Fibroblast of mammary gland (primary cell): ENCODE measurements at regions not wholly inside any gene's neighbourhood (a gene's known extent, or its start where the extent isn't known, plus 50 kb on each side); places are given as distances from the start of the nearest gene placed in this dataset.
A peak's percentile ranks its signal among the peaks of the same experiment; 100 is the strongest.
"Not testable (repeated sequence)": the region's sequence is repeated elsewhere in the genome, so short reads cannot be mapped to it uniquely, and the experiment has no call there.

ENCODE experiments used
- DNase-seq: peaks from one replicate; pipeline ENCODE4 v3.0.0-alpha.2; 2010; ENCODE audit warnings: low read depth
- H3K4me3 ChIP-seq: 2 replicates; pipeline ENCODE4 v1.5.1; 2011; ENCODE audit warnings: low read depth, mild to moderate bottlenecking, low read length, moderate library complexity; ENCODE audit not compliant: control insufficient read depth
- CTCF ChIP-seq: conservative IDR thresholded peaks from 2 replicates; pipeline ENCODE4 v1.5.1; 2011; ENCODE audit warnings: low read depth, low read length, inconsistent platforms; ENCODE audit not compliant: control insufficient read depth, insufficient read depth

GRCh38 chr5:91296674-91297143 is 86.4 kb downstream of the ARRDC3 start:
- no peak for TF ChIP-seq CTCF
- DNase-seq = peak; percentile 82
- no peak overlapping the region for H3K4me3 ChIP-seq

GRCh38 chr5:91296102-91296501 is 87.0 kb downstream of the ARRDC3 start:
- DNase-seq, H3K4me3 ChIP-seq: not testable (repeated sequence)

GRCh38 chr5:91293131-91293530 is 90.0 kb downstream of the ARRDC3 start:
- TF ChIP-seq CTCF = no peak
- no peak overlapping the region for H3K4me3 ChIP-seq
- DNase-seq = no peak

GRCh38 chr5:91291628-91292569 is 91.2 kb downstream of the ARRDC3 start:
- no peak for DNase-seq
- H3K4me3 ChIP-seq = no peak overlapping the region
- no peak for TF ChIP-seq CTCF

- DNase-seq = peak; percentile 82
- TF ChIP-seq CTCF = no peak
- no peak overlapping the region for H3K4me3 ChIP-seq
Observed at GRCh38 chr5:91288118-91288916, 94.8 kb downstream of the ARRDC3 start.

- not testable (repeated sequence) for DNase-seq
Observed at GRCh38 chr5:91285062-91285461, 98.1 kb downstream of the ARRDC3 start.

GRCh38 chr5:91283899-91284298 is 99.2 kb downstream of the ARRDC3 start:
- TF ChIP-seq CTCF = no peak
- peak; percentile 86 for DNase-seq
- no peak overlapping the region for H3K4me3 ChIP-seq

More at GRCh38 chr5:91285062-91285461, 98.1 kb downstream of the ARRDC3 start:
- not testable (repeated sequence) for H3K4me3 ChIP-seq
